NCI-H128 (cell line): ENCODE measurements at regions not wholly inside any gene's neighbourhood (a gene's known extent, or its start where the extent isn't known, plus 50 kb on each side); places are given as distances from the start of the nearest gene placed in this dataset.
"Not testable (repeated sequence)": the region's sequence is repeated elsewhere in the genome, so short reads cannot be mapped to it uniquely, and the experiment has no call there.

Experiments used
- DNase-seq: peaks from one replicate; lab custom pipeline; 2025; ENCODE audit not compliant: unreplicated experiment; lab: John Stamatoyannopoulos, UW

- DNase-seq: no peak
Measured at GRCh38 chr15:46088486-46089445, 453.9 kb downstream of the SQOR start.

- DNase-seq: no peak
Measured at GRCh38 chr15:46089467-46089935, 454.7 kb downstream of the SQOR start.

DNA sequence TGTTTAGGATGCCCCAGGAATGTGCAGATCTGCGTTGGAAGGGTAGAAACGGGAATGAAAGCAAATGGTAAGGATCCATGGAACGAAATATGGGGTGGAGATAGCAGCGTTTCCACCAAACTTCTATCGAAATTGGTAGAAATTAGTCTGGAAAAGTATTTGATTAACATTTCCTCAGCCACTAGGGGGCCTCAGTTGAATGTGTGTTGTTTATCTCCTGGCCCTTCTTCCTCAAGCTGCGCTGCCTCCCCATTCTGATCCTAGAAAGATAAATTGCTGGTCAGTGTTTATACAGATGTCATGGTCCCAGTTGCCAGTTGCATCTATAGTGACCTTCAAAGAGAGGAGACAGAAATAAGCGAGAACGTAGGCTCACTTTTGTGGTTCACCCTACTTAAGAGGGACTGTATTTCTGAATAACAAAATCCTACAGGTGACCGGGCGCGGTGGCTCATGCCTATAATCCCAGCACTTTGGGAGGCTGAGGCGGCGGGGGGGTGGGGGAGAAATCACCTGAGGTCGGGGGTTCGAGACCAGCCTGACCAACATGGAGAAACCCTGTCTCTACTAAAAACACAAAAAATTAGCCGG lies 457.1 kb downstream of the SQOR start:
- no peak for DNase-seq

GRCh38 chr15:46098006-46098405 lies 463.2 kb downstream of the SQOR start:
- DNase-seq: not testable (repeated sequence)

DNA sequence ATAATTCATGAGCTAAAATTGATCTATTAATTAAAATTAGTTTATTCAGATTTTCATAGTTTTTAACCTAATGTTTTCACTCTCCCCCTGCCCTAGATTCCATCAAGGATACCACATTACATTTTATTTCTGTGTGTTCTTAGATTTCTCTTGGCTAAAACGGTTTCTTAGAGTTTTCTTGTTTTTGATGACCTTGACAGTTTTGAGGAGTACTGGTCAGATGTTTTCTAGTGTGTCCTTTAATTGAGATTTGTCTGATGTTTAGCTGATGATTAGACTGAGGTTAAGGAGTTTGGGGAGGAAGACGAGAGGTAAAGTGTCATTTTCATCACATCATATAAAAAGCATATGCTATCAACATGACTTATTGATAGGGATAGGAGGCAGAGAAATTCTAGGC lies 475.9 kb downstream of the SQOR start:
- no peak for DNase-seq

DNA sequence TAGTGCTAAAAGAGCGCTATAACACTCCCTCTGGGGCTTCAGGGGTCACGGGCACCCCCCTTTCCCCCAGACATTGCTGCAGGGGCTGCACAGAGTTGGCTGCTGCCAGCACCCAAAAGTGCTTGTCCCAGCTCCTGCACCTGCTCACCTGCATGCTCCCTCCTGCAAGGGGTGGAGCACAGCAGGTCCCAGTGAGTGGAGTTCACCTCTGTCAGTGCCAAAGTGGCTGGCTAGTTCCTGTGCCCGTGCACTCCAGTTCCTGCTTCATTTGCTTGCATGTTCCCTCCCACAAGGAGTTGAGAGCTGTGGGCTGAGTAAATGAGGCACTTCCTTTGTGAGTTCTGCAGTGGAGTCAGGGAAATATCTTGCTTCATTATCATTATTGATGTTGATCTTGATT lies 476.9 kb downstream of the SQOR start:
- no peak for DNase-seq

GRCh38 chr15:46117071-46117470 lies 482.2 kb downstream of the SQOR start:
- no peak for DNase-seq

DNA sequence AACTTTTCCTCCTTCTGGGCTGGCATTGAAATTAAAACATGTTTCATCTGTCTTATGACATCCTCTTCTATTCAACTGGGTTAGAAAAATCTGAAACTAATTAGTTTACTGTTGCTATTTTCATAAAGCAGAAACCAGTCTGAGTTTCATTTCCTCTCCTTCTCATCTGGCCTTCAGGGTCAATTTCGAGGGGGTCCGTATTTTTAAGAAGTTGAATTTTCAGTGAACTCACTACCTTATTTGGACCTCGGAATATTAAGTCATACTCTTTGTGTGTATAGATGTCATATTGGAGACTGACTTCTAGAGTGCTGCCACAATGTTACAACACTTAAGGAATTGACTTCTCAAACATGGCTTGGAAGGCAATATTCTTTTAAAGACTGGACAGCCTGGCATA lies 485.9 kb downstream of the SQOR start:
- DNase-seq: no peak

- DNase-seq: no peak
Measured at GRCh38 chr15:46121441-46121840, 486.6 kb downstream of the SQOR start.

DNA sequence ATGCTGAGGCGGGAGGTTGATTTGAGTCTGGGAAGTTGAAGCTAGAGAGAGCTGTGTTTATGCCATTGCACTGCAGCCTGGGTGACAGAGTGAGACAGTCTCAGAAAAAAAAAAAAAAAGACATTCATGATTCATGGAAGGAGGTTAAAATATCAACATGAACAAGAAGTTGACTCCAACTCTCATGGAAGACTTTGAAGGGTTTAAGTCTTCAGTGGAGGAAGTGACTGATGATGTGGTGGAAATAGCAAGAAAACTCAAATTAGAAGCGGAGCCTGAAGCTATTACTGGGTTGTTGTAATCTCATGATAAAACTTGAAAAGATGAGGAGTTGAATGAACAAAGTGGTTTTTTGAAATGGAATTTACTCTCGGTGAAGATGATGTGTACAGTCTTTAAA lies 491.8 kb downstream of the SQOR start:
- DNase-seq: no peak

DNA sequence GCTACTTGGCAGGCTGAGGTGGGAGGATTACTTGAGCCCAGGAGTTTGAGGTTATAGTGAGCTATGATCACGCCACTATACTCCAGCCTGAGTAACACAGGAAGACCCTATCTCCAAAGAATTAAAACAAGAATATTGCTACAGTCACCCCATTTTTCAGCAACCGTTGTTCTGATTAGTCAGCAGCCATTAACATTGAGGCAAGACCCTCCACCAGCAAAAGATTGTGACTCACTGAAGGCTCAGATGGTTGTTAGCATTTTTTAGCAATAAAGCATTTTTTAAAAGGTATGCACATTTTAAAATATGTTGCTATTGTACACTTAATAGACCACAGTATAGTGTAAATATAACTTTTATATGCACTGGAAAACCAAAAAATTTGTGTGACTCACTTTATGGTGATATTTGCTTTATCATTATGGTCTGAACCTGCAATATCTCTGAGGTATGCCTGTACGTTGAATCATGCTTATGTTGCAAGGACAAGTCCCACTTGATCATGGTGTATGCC lies 492.6 kb downstream of the SQOR start:
- no peak for DNase-seq

- no peak for DNase-seq
Measured at GRCh38 chr15:46129145-46129544, 494.3 kb downstream of the SQOR start.

DNA sequence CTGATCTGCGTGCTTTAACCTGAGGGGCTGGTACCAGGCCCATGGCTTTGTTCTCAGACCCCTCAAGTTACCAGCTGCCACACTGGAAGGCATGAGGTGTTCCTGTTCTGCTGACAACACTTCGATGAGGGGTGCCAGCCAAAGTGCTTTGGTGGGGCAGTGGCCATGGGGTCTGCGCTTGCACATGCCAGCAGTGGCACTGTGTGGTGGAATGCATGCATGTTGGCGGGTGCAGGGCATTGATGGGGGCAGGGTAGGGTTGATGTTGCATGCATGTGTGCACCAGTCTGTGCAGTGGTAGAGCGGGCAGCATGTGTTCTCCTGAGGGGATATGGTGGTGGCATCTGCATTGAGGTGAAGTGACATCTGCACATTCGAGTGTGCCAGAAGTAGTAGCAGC lies 497.0 kb downstream of the SQOR start:
- no peak for DNase-seq

DNA sequence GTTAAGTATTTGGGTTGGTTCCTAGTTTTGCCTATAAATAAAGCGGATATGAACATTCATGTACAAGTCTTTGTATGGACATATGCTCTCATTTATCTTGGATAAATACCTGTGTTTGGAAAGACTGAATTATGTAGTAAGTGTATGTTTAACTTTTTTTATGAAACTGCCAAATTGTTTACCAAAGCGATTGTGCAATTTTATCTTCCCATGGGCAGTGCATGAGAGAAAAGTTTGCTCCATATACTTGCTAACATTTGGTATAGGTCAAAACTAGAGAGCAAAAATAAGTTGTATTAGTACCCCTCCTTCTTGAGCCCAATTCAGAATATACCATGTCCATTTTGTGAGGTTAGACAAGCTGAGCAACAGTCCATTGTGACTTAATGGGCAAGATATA lies 502.6 kb downstream of the SQOR start:
- DNase-seq: no peak

DNA sequence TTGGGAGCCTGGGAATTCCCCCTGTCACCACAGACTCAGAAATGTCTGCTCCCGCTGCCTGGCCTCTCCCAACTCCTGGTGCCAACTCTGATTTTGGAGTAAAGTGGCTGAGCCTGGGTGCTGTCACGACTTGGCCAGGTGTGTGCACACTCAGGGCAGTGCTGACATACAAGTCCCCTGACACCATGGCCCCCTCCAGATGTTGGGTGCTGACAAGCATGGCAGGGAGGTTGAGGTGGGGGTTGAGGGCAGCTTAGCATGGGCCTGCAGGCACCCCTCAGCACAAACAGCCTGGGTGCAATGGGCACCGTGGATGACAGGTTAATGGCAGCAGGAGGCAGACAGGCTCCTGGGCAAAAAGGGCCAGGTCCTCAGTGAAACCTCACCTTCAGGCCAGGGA lies 511.2 kb downstream of the SQOR start:
- DNase-seq: no peak

GRCh38 chr15:46146915-46147314 lies 512.1 kb downstream of the SQOR start:
- DNase-seq: no peak

DNA sequence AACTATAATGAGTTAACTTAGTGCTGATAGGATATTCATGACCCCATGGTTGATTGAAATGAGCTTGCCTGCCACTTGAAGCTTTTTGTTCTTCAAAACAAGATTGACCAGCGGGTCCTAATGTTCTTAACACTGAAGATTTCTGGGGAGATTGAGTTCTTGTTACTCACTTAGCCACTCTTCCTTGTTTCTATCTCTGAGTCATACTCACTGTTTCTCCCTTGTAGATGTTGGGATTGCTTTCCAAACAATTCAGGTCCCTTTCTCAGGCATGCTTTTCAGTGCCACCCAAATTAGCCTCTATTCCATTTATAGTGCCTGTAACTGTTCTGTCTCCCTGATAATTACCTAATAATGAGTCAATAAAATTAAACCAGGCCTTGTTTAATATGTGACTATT lies 517.0 kb downstream of the SQOR start:
- no peak for DNase-seq

- DNase-seq: no peak
Measured at GRCh38 chr15:46166750-46167149, 531.9 kb downstream of the SQOR start.

DNA sequence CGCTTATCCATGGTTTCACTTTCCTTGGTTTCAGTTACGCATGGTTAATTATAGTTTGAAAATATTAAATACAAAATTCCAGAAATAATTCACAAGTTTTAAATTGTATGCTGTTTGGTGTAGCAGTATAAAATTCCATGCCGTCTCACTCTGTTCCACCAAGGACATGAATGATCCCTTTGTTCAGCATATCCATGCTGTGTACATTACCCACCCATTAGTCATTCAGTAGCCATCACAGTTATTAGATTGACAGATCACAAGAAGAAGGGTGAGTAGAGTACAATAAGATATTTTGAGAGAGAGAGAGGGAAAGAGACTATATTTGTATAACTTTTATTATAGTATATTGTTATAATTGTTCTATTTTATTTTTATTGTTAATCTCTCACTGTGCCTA lies 535.5 kb downstream of the SQOR start:
- no peak for DNase-seq

- DNase-seq: no peak
Measured at GRCh38 chr15:46174122-46174521, 539.3 kb downstream of the SQOR start.

- no peak for DNase-seq
Measured at GRCh38 chr15:46177219-46177618, 542.4 kb downstream of the SQOR start.

DNA sequence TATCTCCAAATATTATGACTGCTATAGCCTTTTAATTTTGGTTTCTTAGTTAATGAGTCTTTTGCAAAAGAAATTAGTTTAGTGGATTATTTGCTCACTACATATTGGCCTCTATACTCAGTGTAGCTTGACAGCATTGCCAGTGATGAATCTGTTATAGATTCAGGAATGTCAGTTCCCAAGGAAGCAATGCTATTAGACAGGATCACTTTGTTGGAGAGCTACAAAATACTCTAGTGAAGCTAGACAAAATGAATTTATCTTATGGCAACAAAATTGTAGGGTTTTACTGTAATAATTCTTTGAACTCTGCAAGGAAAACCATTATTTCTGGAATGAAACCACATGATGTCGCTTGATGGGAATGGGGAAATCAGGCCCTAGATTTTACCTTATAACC lies 543.3 kb downstream of the SQOR start:
- no peak for DNase-seq
